ENCODE measurements at regions not wholly inside any gene's neighbourhood (a gene's known extent, or its start where the extent isn't known, plus 50 kb on each side); places are given as distances from the start of the nearest gene placed in this dataset.
A peak's percentile ranks its signal among the peaks of the same experiment; 100 is the strongest.

DNA sequence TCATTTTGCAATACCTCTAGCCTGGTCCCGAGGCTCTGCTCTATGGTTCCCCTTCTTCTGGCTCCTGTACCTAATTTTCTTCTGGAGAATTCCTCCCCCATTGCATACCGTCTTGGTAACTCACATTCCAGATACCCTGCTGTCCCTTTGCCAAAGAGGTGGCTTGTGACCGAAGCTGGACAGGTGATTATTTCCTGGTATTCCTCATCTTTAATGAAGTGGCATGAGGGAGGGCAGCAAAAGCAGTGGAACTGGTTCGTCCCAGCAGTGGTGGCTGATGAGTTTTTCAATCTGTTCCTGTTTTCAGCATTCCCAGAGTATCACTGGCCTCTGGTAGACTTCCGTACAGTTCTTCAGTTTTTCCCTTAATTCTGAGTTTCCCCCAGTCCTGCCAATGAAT, 186.2 kb upstream of the CADPS start:
- no peak for TF ChIP-seq ARNTL (CRISPR knock-in tag; IDR thresholded peaks at IDR 0.05; ENCODE audit: borderline replicate concordance, low read depth)
- no peak for TF ChIP-seq BACH2 (CRISPR knock-in tag; IDR thresholded peaks at IDR 0.05; ENCODE audit: borderline replicate concordance)
- no peak for TF ChIP-seq ZFP30 (CRISPR knock-in tag; IDR thresholded peaks at IDR 0.05)
- no peak for TF ChIP-seq ZNF70 (CRISPR knock-in tag; IDR thresholded peaks at IDR 0.05)
- no peak for TF ChIP-seq PPARA (CRISPR knock-in tag; IDR thresholded peaks at IDR 0.05; ENCODE audit: borderline replicate concordance)
- no peak for TF ChIP-seq TOX (CRISPR knock-in tag; IDR thresholded peaks at IDR 0.05; ENCODE audit: borderline replicate concordance)
- no peak for TF ChIP-seq GLIS3 (CRISPR knock-in tag; IDR thresholded peaks at IDR 0.05)
- no peak for TF ChIP-seq ZFP3 (CRISPR knock-in tag; IDR thresholded peaks at IDR 0.05)
- no peak for TF ChIP-seq TSHZ2 (CRISPR knock-in tag; IDR thresholded peaks at IDR 0.05)
- TF ChIP-seq TCF4 (CRISPR knock-in tag; IDR thresholded peaks at IDR 0.05; ENCODE audit: borderline replicate concordance): no peak
- no peak for ATAC-seq

DNA sequence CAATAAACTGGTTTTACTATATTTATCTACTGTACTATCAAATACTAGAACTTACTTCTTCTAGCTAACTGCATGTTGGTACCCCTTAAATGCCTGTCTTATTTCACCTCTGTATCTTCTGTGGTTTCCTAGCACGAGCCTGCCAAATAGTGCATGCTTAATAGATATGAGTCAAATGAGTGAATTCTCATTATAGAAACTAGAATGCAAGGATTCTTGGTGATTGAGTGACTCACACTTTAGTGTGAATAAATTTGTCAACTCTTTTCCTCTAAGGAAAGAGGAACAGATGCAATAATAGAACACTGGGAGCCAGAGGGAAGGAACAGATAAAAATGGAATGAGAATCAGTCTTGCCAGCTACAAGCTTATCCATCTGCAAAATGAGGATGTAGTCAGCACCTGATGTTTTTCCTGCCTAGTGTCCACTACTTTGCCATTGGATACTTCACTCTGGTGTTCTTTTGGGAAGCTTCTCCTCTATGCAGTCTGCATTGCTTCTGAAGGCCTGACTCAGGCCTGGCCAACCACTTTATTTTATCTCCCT, 189.1 kb upstream of the CADPS start:
- ATAC-seq: no peak

DNA sequence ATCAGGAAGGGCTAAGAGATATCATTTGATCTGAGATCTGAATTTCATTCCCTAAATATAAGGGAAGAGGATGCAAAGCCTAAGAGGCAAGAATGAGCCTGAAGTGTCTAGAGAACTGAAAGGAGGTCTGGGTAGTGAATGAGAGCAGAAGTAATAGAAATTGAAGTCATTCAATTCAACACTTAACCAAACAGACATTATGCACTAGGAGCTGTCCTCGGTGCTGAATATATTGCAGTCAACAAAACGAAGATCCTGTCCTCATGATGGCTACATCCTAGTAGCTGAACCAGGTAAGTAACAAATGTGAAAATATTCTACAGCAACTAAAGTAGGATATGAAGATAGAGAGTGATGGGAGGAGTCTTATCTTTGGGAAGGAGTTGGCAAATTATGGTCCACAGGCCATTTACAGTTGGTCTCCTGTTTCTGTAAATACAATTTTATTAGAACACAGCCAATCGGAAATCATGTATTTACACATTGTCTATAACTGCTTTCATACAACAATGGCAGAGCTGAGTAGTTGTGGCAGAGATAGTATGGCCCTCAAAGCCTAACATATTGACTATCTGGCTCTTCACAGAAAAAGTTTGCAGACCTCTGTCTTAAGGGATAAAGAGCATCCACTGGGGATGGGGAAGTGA, 192.9 kb upstream of the CADPS start:
- ATAC-seq: peak; percentile 61
- TF ChIP-seq ISL1 (CRISPR knock-in tag; IDR thresholded peaks at IDR 0.05) (no peak), SNAI2 (CRISPR knock-in tag; IDR thresholded peaks at IDR 0.05) (0 out of 2 replicates have a peak, but pooled peaks have one; percentile 45), CSDC2 (CRISPR knock-in tag; IDR thresholded peaks at IDR 0.05) (peak; percentile 73; the same call in 1 of the 2 replicates)

More for the DNA sequence above, 189.1 kb upstream of the CADPS start:
- TF ChIP-seq CSDC2 (CRISPR knock-in tag; IDR thresholded peaks at IDR 0.05): no peak
- no peak for TF ChIP-seq ZC3H10 (CRISPR knock-in tag; IDR thresholded peaks at IDR 0.05)
- no peak for TF ChIP-seq CSRNP3 (CRISPR knock-in tag; IDR thresholded peaks at IDR 0.05)

DNA sequence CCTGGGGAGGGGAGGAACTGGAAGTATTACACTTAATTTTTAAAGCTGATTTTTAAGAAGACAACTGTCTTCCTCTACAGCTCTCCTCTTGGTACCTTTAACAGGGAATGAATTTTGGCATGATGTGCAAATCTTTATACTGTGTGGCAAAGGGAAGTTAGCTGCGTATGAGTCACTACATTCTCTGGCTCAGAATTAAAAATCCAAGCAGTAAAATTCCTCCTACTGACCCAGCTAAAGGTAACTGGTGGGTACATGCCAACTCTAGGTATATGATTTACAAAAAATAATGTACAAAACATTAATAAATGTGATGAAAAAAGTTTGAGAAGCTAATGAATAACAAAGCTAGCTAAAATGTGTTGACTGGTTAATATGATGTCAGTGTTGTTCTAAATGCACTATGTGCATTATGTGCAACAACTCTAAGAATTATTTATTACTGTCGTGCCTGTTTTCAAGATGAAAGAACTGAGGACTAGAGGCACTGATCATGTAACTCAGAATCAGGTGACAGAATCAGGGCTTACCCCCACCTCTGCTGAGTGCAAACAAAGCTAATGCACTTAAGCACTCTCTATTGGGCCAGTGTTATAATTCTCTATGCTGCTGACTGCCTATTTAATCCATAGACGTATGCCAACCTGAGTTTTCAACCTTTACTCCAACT, 194.7 kb upstream of the CADPS start:
- TF ChIP-seq ZNF70 (CRISPR knock-in tag; IDR thresholded peaks at IDR 0.05) (no peak), GLIS3 (CRISPR knock-in tag; IDR thresholded peaks at IDR 0.05) (no peak), CSDC2 (CRISPR knock-in tag; IDR thresholded peaks at IDR 0.05) (no peak), ISL1 (CRISPR knock-in tag; IDR thresholded peaks at IDR 0.05) (no peak), ZC3H10 (CRISPR knock-in tag; IDR thresholded peaks at IDR 0.05) (no peak), ZNF8 (CRISPR knock-in tag; IDR thresholded peaks at IDR 0.05) (no peak), ARNTL (CRISPR knock-in tag; IDR thresholded peaks at IDR 0.05; ENCODE audit: borderline replicate concordance, low read depth) (no peak), TSHZ2 (CRISPR knock-in tag; IDR thresholded peaks at IDR 0.05) (no peak), OSR1 (CRISPR knock-in tag; IDR thresholded peaks at IDR 0.05) (no peak), RARB (CRISPR knock-in tag; IDR thresholded peaks at IDR 0.05) (no peak)
- TF ChIP-seq, protein P1, sequence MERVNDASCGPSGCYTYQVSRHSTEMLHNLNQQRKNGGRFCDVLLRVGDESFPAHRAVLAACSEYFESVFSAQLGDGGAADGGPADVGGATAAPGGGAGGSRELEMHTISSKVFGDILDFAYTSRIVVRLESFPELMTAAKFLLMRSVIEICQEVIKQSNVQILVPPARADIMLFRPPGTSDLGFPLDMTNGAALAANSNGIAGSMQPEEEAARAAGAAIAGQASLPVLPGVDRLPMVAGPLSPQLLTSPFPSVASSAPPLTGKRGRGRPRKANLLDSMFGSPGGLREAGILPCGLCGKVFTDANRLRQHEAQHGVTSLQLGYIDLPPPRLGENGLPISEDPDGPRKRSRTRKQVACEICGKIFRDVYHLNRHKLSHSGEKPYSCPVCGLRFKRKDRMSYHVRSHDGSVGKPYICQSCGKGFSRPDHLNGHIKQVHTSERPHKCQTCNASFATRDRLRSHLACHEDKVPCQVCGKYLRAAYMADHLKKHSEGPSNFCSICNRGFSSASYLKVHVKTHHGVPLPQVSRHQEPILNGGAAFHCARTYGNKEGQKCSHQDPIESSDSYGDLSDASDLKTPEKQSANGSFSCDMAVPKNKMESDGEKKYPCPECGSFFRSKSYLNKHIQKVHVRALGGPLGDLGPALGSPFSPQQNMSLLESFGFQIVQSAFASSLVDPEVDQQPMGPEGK (CRISPR knock-in tag; IDR thresholded peaks at IDR 0.05; ENCODE audit: borderline replicate concordance): no peak
- ATAC-seq: peak; percentile 84
